Gastroesophageal sphincter (tissue), 4 donors: ENCODE measurements at regions not wholly inside any gene's neighbourhood (a gene's known extent, or its start where the extent isn't known, plus 50 kb on each side); places are given as distances from the start of the nearest gene placed in this dataset.
"Not testable (repeated sequence)": the region's sequence is repeated elsewhere in the genome, so short reads cannot be mapped to it uniquely, and the experiment has no call there.

Experiments used
- ATAC-seq: fragments of 150-250 bp; one replicate; pipeline ENCODE4 v1.9.1; 2016; ENCODE audit warnings: mild to moderate bottlenecking, moderate library complexity
- H3K27ac ChIP-seq, 4 donors: fragments of 200-600 bp; sonication (generic) in 3 of 4; 1 replicate in 3 of 4; 2 replicates in 1 of 4; pipeline ENCODE4 v1.5.1; 2016 to 2019
- H3K27me3 ChIP-seq: fragments of 200-600 bp; sonication (generic); one replicate; pipeline ENCODE4 v1.5.1; 2019
- H3K36me3 ChIP-seq, 2 donors: fragments of 200-600 bp; sonication (generic); one replicate each; pipeline ENCODE4 v1.5.1; 2019; ENCODE audit warnings: control low read depth in 1 of 2
- H3K4me1 ChIP-seq, 3 donors: fragments of 200-600 bp; sonication (generic); 1 replicate in 2 of 3; 2 replicates in 1 of 3; pipeline ENCODE4 v1.5.1; 2016 to 2019; ENCODE audit warnings: control low read depth in 2 of 3
- H3K4me3 ChIP-seq, 2 donors: fragments of 200-600 bp; sonication (generic); one replicate each; pipeline ENCODE4 v1.5.1; 2019; ENCODE audit warnings: mild to moderate bottlenecking in 1 of 2, moderate library complexity in 1 of 2
- H3K9me3 ChIP-seq, 3 donors: fragments of 200-600 bp; sonication (generic); one replicate each; pipeline ENCODE4 v1.5.1; 2017 to 2019; ENCODE audit warnings: control low read depth in 2 of 3
- EP300 ChIP-seq: sonication (generic); formaldehyde crosslinking; IDR thresholded peaks from one replicate; pipeline ENCODE4 v1.6.1; 2017; ENCODE audit warnings: antibody characterized with exemption, mild to moderate bottlenecking
- POLR2A ChIP-seq, 2 donors: fragments of 450-650 bp; IDR thresholded peaks; one replicate each; pipeline ENCODE4 v1.6.1; 2017; ENCODE audit warnings: antibody characterized with exemption in 2 of 2, mild to moderate bottlenecking in 2 of 2, moderate library complexity in 1 of 2
- POLR2AphosphoS5 ChIP-seq: sonication (generic); formaldehyde crosslinking; IDR thresholded peaks from one replicate; pipeline ENCODE4 v1.6.1; 2017; ENCODE audit warnings: antibody characterized with exemption
- WGBS, 2 donors: methylation state at CpG; one replicate each; pipeline ENCODE4 v1.1.5; 2018; ENCODE audit warnings: low coverage in 1 of 2; 5-methylcytosine and 5-hydroxymethylcytosine counted together
- TF ChIP-seq, protein P1 (sequence below), 4 experiments: fragments of 200-600 bp in 2 of 4; fragments of 450-650 bp in 2 of 4; sonication (generic) in 1 of 4; IDR thresholded peaks; one replicate each; pipeline ENCODE4 v1.5.1; 2017 to 2019; ENCODE audit warnings: antibody characterized with exemption in 4 of 4, mild to moderate bottlenecking in 2 of 4, moderate library complexity in 2 of 4

DNA sequence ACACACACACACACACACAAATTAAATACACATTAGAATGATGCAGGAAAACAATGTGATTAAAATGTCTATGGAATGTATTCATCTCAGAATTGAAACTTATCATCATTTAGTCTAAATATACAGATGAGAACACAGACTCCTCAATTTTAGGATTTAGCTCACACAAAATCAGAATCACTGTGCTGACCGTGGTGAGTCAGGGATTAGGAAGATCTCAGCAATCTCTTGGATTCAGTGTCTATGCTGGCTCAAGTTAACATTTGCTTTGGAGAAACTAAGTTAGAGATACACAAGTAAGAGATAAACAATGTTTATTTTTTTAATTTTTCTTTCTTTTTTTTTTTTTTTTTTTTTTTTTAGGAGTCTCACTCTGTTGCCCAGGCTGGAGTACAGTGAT is 323.6 kb downstream of the KLF12 start:
- Histone ChIP-seq H3K27ac (no peak overlapping the region), H3K9me3 (no peaks in the 10 kb centered on the region), H3K4me3 (no peak overlapping the region), H3K36me3 (peaks cover 0 to 6% of the 10 kb centered on the region in 2 donors), H3K4me1 (no peaks in the 10 kb centered on the region), H3K27me3 (no peaks in the 10 kb centered on the region)
- WGBS, 2 donors: 75 to 86% methylated on average over 1 of the region's 1 CpG
- ATAC-seq: no peak
- TF ChIP-seq, protein P1, sequence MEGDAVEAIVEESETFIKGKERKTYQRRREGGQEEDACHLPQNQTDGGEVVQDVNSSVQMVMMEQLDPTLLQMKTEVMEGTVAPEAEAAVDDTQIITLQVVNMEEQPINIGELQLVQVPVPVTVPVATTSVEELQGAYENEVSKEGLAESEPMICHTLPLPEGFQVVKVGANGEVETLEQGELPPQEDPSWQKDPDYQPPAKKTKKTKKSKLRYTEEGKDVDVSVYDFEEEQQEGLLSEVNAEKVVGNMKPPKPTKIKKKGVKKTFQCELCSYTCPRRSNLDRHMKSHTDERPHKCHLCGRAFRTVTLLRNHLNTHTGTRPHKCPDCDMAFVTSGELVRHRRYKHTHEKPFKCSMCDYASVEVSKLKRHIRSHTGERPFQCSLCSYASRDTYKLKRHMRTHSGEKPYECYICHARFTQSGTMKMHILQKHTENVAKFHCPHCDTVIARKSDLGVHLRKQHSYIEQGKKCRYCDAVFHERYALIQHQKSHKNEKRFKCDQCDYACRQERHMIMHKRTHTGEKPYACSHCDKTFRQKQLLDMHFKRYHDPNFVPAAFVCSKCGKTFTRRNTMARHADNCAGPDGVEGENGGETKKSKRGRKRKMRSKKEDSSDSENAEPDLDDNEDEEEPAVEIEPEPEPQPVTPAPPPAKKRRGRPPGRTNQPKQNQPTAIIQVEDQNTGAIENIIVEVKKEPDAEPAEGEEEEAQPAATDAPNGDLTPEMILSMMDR (IDR thresholded peaks at IDR 0.05): no peak
- TF ChIP-seq EP300 (no peak), POLR2AphosphoS5 (no peak), POLR2A (IDR thresholded peaks at IDR 0.05) (no peak)

DNA sequence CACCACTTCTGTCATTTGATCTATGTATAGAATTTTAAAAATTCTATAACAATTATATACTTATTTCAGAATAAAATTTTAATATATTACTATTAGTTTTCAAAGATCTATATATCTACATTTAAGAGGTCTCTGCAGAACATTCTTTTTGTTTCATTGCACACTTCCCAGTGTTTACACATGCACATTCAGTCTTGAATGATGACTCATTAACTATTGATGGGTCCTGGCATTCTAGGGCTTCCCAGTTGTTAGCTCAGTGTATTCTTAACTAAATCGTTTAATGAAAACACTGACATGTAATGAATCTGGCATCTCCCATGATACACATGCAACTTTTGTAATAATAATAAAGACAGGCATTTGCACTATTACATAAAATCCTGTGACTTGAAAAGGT is 324.6 kb downstream of the KLF12 start:
- no peak for ATAC-seq
- Histone ChIP-seq H3K27me3 (no peaks in the 10 kb centered on the region), H3K36me3 (peaks cover 0 to 6% of the 10 kb centered on the region in 2 donors), H3K27ac (no peak overlapping the region), H3K9me3 (no peaks in the 10 kb centered on the region), H3K4me3 (no peak overlapping the region), H3K4me1 (no peaks in the 10 kb centered on the region)
- WGBS, 2 donors: 29 to 33% methylated on average over 1 of the region's 1 CpG
- TF ChIP-seq, protein P1 (IDR thresholded peaks at IDR 0.05): no peak
- no peak for TF ChIP-seq POLR2A (IDR thresholded peaks at IDR 0.05)
- TF ChIP-seq POLR2AphosphoS5: no peak
- TF ChIP-seq EP300: no peak

DNA sequence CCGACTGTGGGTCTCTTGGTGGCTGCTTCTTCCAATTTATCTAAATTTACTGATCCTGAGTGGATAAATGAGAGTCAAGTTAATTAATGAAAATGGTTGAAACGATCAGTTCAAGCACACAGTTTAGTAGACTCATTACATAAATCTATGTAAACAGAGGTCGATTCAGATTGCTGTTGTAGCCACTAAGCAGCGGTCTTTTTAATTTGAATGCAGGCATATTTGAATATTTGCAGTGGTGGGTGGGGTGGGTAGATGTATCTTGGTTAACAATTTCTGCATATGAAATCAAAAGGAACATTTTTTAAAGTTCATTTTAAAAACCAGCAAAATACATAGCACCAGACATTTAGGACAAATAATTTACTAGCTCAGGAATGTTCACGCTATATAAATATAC is 325.9 kb downstream of the KLF12 start:
- ATAC-seq: no peak
- WGBS, 2 donors: 72 to 74% methylated on average over 5 of the region's 5 CpGs
- Histone ChIP-seq H3K4me3 (no peak overlapping the region), H3K27ac (no peak overlapping the region), H3K9me3 (no peaks in the 10 kb centered on the region), H3K36me3 (peaks cover 0 to 6% of the 10 kb centered on the region in 2 donors), H3K4me1 (no peaks in the 10 kb centered on the region), H3K27me3 (no peaks in the 10 kb centered on the region)
- no peak for TF ChIP-seq POLR2A (IDR thresholded peaks at IDR 0.05)
- TF ChIP-seq POLR2AphosphoS5: no peak
- TF ChIP-seq, protein P1 (IDR thresholded peaks at IDR 0.05): no peak
- TF ChIP-seq EP300: no peak

DNA sequence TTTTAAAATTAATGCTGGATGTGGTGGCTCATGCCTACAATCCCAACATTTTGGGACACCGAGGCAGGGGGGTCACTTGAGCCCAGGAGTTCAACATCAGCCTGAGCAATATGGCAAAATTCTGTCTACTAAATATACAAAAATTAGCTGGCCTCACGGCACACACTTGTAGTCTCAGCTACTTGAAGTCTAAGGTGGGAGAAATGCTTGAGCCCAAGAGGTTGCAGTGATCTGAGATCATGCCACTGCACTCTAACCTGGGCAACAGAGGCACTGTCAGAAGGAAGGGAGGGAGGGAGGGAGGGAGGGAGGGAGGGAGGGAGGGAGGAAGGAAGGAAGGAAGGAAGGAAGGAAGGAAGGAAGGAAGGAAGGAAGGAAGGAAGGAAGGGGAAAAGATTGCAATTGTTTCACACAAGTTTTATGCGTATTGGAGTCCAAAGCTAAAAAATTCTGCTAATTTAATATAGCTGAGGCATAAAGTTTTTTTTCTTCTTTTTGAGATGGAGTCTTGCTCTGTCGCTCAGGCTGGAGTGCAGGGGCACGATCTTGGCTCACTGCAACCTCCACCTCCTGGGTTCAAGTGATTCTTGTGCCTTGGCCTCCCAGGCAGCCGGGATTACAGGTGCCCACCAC is 328.8 kb downstream of the KLF12 start:
- H3K4me3 ChIP-seq, ATAC-seq: not testable (repeated sequence)

DNA sequence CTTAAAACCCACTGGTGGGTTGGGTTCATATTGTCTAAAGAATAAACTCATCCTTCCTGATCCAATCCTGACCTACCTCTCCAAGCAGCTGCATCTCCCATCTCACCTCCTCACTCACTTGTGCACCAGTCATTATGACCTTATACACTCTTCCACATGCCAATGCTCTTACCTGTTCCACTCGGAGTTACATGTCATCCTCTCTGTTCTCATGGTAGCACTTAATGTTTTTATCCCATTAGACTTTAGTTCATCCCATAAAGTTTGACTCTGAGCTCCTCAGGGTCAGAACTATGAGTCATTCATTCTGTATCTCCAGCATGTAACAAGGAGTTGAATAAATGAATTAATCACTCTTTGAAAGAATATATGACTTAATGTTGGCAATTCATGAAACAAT is 330.2 kb downstream of the KLF12 start:
- 38 to 59% methylated on average over 1 of the region's 1 CpG for WGBS, 2 donors
- H3K4me3 ChIP-seq: no peak overlapping the region
- H3K4me1 ChIP-seq: peaks cover 0 to 9% (median 0%) of the 10 kb centered on the region in 3 donors
- no peaks in the 10 kb centered on the region for H3K27me3 ChIP-seq
- H3K36me3 ChIP-seq: no peaks in the 10 kb centered on the region
- H3K9me3 ChIP-seq: no peaks in the 10 kb centered on the region
- no peak overlapping the region for H3K27ac ChIP-seq
- TF ChIP-seq POLR2AphosphoS5 (no peak), POLR2A (IDR thresholded peaks at IDR 0.05) (no peak), EP300 (no peak)
- TF ChIP-seq, protein P1 (IDR thresholded peaks at IDR 0.05): no peak
- ATAC-seq: no peak

More for the DNA sequence above, 328.8 kb downstream of the KLF12 start:
- not testable (repeated sequence) for H3K4me1 ChIP-seq, H3K9me3 ChIP-seq, H3K27me3 ChIP-seq, H3K27ac ChIP-seq, H3K36me3 ChIP-seq
- 92 to 100% methylated on average over 5 to 6 of the region's 6 CpGs for WGBS, 2 donors
